COR-L47 (cell line): ENCODE measurements at regions not wholly inside any gene's neighbourhood (a gene's known extent, or its start where the extent isn't known, plus 50 kb on each side); places are given as distances from the start of the nearest gene placed in this dataset.
A peak's percentile ranks its signal among the peaks of the same experiment; 100 is the strongest.
"Not testable (repeated sequence)": the region's sequence is repeated elsewhere in the genome, so short reads cannot be mapped to it uniquely, and the experiment has no call there.

Experiments used
- DNase-seq: peaks from one replicate; lab custom pipeline; 2025; lab: John Stamatoyannopoulos, UW

DNA sequence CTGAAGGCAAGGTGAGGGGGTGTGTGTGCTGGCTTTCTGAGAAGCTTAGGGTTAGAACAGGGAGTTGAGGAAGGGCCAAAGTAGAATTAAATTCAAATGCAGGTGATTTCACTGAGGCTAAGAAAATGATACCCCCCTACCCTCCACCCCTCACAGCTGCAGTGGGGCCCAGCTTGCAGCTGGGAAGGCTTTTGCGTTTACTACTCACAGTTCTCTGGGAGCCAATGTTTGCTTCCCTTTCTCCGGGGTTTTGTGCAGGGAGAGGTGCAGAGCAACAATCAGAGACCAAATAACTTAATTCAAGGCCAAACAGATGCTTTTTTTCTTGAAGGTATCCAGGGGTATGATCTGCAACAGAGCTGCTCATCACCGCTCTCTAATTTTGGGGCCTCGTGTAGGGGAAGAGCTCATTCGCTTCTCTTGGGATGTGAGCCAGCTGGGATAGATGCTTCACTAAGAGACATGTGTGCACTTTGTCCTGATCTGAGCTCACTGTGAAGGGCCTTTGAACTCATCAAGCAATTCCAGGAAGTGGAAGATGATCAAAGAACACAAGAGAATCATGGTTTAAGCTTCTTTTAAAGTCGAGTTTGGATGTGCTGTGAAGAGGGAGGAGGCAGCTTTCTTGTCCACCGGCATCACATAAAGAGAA, 122.7 kb upstream of the C1GALT1C1 start:
- DNase-seq = no peak

DNA sequence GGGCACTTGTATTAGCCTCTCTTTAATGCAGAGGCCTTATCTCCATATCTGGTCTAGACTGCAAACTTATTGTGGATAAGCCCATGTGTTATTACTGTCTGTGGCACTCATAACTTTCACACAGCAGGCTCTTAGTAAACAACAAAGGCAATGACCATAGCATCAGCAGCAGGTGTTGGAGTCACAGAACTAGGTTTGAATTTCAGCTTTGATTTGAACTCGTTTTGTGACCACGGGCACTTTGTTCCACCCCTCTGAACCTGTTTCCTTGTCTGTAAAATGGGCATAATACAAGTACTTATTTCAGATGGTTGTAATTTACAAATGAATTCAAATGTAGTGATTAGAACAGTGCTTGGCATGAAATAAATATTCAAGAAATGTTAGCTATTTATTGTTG, 121.8 kb upstream of the C1GALT1C1 start:
- no peak for DNase-seq

DNA sequence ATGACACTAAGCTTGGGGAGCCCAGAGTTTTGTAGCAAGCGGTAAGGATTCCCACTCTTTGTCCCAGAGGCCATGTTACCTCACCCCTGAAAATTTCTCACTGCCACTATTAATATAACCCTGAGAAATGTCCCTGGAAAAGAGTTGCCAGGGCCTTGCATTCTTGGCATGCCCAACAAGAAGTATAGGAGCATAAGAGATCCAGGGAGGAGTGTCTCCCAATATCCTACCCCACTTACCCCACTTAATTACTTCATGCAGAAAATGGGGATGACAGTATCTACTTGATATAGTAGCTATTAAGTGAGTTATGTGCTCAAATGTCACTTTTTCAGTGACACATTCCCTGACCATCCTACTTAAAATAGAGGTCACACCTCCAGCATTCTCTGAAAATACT, 120.5 kb upstream of the C1GALT1C1 start:
- DNase-seq = no peak

DNA sequence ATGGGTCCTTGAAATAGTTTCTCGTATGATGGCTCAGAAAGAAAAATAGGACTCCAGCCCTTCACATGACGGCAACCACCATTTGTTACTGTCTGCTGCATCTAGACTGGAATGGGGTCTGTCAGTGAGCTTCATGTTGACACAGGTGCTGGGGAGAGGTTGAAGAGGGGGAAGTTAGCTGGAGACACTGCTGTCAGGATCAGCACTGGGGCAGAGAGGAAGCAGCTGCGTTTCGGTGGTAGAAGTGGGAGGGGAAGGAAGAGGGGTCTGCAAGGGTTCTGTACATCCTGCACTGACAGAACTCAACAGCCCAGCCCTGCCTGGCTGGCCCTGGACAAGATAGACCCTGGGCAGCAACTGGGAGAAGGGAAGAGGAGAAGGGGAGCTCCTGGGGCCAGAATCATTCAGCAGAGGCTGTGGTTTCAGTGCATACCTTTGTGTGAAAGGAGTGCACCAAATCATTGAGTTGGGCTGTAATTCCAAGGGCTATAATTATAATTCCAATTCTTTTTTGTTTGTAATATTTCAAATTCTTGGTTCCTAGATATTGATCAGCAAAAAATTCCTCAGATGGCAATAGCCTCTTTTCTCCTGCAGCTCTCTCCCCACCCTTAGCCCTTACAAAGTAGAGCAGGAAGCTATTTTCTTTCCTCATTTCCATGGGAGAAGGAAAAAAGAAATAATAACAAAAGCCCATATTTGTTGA, 119.4 kb upstream of the C1GALT1C1 start:
- DNase-seq = peak; percentile 5

DNA sequence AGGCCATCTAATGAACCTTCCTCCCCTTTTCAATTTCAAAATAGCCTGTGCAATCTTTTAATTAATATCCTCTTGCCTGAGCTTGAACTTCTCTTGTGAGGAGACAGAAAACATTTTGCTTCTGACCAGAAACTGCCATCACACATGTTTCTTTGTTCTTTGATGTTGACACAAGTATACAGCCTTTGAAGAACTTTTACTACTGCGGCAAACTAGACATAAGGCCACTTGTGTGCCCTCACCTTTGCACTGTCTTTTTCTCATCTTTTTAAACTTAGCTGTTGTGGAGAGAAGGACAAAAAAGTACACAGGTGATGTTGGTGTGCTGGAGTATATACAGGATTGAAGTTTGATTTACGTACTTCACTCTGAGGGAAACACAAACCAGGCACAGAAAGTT, 116.3 kb upstream of the C1GALT1C1 start:
- DNase-seq = no peak

DNA sequence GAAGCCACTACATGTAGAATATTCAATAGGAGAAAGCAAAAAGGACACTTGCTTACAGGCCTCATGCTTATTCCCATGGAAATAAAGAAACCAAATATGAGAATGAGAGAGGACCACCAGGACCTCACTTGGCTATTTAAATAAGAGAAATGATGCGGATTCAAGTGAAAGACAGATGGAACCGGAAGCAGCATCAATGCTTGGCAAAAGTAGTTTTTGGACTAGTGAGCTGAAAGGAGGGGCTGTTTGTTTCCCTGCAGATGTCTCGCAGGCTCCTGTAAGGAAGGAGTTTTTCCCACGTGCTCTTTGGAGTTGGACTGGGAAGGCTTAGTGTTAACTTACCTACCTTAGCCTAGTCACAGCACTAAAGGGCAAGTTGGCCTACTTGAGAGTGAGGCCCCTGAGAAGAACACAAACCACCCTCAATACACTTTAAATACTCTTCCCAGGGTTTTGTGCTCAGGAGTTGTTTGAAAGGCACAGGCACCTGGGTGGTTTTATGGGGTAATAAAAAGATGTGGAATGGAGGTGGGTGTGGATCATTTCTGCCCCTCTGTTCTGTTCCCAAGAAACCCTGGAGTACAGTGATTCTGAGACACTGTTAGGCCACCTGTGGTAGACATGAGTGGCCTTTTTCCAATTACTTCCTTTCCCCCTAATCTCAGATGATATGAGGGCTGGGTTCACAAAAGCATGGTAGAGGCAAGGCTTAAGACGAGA, 113.3 kb upstream of the C1GALT1C1 start:
- DNase-seq = no peak

DNA sequence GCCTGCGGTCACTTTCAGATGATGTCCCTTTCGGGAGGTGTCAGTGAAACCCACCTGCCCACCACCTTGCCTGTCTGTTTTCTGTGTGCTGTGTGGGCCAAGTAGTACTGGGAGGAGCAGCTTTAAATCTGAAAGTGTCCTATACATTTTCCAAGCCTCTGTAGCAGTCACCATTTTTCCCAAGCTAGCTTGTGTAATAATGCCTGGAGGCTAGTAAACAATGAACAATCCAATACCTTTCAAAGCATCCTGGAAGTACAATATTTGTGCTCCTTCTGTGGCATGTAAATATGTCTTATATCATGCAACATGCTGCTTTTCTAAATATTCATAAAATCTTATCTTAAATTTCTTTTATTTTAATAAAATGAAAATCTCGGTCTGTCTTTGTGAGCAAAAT, 111.6 kb upstream of the C1GALT1C1 start:
- DNase-seq = no peak

DNA sequence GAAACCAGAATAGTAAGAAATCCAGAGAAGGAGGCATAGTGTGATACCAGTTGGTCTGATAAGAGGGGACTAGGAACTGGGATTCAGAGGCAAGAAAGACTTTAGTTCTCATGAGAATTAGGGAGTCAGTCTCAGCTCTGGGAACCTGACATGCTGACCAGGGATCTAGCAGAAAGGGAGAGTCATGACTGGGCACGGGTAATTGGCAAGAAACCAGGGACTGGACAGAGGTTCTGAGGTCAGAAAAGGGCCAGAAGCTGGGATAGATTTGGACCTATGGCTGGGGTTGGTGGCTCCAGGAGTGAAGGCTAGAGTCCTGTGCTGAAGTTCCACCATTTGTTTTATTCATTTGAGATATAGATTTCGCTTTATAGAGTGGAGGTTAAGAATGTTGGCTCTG, 110.2 kb upstream of the C1GALT1C1 start:
- DNase-seq = no peak

DNA sequence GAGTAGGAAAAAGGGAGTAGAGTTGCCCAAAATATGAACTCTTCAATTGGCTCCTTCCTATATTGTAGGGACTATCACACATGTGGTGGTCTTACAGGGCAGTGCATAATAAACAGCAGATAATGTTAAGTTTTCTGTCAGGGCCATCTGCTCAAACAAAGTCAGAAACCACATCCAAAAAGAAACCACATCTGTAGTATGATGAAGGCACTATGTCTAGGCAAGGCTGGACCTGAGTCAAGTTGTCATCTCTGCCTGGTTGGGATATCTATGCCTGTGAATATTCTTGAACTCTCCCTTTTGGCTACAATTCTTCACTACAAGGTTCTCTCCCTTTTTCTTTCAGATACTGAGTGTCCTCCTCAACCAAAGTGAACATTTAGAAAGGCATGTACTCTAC, 109.4 kb upstream of the C1GALT1C1 start:
- no peak for DNase-seq

DNA sequence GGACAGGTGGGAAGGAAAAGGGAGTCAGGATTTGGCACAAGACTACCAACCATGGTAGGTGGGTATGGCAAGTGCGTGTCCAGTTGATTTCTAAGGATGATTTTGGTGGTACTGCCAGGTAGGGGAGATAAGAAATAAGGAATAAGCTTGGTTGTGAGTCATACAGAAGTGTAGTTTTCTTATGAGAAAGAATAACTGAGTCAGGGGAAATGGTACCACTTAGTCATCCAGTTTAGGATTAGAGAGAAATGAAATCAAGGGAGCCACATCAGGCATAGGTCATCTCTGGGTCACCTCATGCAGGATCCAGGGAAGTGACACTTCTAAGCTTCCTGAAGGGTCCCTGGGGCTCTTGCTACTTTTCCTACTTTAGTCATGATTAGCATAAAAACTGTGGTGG, 107.1 kb upstream of the C1GALT1C1 start:
- no peak for DNase-seq

DNA sequence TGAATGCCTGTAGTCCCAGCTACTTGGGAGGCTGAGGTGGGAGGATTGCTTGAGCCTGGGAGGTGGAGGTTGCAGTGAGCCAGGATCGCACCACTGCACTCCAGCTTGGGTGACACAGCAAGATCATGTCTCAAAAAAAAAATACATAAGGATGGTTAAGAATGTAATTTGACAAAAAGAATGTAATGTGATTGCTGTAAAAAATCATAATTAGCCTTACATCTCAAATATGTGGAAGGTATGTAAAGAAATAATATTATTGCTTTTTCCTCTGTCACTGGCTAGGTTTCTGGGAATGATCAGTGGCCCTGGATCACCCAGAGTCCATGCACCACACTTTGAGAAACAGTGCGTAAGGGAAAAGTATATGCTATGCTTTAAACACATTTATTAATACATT, 106.1 kb upstream of the C1GALT1C1 start:
- no peak for DNase-seq

DNA sequence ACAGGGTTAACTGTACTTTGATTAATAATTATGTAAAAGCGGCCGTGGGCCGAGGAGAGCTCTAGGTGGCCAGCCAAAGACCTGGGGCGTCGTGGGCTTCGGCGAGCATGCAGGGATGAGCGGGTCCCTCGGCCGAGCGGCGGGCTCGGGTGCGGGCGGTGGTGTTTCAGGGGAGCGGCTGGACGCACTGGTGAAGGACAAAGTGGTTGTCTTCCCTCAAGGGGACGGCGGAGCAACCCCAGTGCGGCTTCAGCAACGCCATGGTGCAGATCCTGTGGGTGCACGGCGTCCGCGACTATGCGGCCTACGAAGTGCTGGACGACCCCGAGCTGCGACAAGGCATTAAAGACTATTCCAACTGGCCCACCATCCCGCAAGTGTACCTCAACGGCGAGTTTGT, 103.0 kb upstream of the C1GALT1C1 start:
- no peak for DNase-seq

DNA sequence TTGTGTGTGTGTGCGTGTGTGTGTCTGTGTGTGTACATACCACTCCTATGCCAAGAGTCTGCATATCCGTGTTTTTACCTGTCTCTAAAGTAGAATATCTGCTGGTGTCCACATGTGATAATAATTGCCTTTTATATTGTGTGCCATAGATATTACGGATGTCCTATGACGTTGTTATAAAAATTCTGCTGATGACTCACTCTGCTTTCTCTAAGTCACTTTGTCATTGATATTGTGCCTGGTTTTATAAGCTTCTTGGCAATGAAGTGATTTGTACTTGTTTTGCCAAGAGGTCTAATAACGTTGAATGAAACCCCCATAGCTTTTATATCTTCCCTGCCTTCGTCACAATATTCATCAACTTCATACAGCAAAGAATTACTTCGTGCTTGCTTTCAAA, 102.6 kb upstream of the C1GALT1C1 start:
- no peak for DNase-seq

DNA sequence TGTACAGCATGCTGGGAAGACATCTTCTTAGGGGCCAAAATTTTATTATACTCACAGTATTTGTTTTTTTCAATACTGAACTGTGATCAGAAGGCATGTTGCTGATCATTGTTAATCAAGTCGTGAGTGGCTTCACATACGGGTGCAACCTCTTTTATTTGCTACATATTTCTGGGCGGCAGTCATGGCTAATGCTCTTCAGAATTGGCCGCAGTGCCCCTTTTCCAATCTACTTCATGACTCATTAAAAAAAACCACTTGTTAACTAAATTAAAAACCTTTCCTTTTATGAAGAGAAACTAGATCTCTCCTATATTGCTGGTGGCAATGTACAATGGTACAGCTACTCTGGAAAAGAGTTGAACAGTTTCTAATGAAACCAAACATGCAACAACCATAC, 101.5 kb upstream of the C1GALT1C1 start:
- no peak for DNase-seq

DNA sequence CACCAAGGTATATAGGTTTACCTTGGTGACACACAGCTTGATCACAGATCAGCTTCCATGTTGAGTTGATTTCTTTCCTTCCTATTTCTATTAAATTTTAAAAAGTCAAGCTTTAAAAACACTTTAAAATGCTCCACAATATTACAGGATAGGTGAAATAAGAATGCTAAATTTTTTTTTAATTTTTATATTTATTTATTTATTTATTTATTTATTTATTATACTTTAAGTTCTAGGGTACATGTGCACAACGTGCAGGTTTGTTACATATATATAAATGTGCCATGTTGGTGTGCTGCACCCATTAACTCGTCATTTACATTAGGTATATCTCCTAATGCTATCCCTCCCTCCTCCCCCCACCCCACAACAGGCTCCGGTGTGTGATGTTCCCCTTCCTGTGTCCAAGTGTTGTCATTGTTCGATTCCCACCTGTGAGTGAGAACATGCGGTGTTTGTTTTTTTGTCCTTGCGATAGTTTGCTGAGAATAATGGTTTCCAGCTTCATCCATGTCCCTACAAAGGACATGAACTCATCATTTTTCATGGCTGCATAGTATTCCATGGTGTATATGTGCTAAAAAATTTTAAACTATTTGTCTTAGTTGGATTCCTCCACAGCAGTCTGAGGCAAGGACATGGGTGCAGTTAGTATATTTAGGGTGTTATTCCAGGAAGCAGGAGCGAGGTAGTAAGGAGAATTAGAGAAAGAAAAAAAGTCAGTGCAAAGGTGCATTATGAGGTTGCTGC, 99.8 kb upstream of the C1GALT1C1 start:
- not testable (repeated sequence) for DNase-seq

DNA sequence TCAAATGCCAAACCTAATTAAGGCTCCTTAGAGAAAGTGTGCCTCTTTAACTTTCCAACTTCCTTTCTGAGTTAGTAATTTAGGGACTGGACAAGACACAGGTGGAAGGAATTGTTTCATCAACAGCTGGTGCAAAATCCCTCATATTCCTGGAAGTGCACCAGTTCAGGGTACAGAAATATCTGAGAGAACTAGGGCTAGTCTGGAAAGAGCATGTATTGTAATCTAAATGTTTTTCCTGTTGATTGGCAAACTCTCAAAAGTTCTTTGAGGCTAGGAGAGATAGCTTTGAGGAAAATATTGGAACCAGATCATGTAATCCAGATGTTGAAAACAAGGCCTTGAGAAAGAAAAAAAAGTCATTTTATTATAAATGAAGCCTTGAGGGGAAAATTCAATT, 98.1 kb upstream of the C1GALT1C1 start:
- DNase-seq = no peak

DNA sequence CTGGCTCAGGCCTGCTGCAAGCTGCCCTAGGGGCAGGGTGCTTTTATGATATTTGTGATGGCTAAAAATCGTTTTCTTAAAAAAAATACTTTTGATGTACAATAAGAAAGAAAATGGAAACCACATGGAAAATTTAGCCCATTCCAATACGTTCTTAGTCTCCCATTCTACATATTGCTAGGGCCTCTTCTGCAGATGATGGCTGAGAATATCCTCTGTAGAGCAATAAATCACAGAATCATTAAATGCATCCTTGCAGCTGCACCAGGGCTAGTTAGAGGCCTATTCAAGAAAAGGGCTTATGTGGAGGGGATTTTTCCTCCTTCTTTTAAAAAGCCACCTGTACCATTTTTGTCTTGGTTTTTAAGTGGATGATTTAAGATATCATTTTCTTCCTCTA, 97.6 kb upstream of the C1GALT1C1 start:
- DNase-seq = no peak

DNA sequence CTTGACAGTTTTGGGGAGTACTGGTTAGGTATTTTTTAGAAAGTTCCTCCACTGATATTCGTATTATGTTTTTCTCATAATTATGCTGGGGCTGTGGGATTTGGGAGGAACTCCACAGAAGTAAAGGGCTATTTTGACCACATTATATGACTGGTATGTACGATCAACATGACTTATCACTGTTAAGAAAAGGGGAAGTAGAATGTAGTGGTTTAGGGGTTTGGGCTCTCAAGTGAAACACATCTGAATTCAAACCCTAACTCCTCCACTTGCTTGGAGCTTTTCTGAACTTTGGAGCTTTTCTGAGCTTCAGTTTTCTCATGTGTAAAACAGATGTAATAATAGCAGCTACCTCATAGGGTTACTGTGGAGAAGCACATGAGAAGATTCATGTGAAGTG, 96.4 kb upstream of the C1GALT1C1 start:
- DNase-seq = no peak

DNA sequence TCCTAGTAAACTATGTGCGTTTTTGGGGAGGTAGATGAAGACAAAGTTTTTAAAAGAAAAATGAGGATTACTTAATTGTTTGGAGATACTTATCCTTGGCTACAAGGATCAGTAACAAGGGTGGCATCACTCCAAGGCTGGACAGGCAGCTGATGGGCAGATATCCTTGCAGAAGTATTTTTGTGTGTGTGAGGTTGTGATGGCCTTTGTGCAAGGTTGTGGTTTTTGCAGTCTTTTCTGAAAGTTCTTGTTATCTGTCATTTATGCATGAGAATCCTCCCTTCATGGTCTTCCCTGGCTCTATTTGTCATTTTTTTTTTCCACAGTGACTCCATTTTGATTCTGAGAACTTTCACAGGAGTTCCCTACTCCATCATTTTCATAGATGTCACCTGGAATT, 96.0 kb upstream of the C1GALT1C1 start:
- no peak for DNase-seq

DNA sequence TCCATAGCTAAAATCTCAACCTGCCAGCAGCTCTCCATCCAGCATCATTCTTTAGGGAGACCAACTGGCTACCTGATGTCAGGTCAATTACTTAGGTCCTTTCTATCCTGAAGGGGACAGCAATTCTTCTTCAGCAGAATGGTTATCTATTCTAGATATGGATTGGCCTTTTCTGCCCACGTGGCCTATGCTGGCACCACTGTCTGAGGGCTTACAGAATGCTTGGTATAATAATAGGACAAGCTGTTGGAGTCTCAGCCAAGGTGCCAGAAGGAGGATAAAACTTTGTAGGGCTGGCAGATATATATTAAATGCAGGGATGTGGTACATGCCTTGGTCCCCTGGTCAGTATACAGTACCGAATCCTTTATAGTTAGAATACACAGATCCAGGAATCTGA, 89.8 kb upstream of the C1GALT1C1 start:
- no peak for DNase-seq

DNA sequence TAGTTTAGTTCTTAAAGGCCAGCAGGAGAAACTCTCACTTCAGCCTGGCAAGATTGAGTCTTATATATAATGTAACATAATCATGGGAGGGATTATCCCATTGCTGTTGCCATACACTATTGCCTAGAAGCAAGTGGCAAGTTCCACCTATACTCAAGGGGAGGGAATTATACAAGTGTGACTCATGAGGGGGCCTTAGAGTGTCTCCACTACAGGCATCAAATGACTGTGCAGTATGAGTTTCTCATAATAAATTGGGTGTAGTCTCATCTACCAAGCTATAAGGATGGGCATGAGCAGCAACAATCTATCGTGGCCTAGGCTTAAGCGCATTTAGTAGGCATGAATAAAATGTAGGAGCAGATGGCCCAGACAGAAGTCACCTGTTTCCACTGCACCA, 89.1 kb upstream of the C1GALT1C1 start:
- DNase-seq = no peak

DNA sequence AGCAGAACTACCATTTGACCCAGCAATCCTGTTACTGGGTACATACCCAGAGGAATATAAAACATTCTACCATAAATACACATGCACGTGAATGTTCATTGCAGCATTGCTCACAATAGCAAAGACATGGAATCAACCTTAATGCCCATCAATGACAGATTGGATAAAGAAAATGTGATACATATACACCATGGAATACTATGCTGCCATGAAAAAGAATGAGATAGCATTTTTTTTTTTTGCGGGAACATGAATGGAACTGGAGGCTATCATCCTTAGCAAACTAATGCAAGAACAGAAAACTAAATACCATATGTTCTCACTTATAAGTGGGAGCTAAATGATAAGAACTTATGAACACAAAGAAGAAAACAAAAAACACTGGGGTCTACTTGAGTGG, 72.5 kb upstream of the C1GALT1C1 start:
- DNase-seq = not testable (repeated sequence)

DNA sequence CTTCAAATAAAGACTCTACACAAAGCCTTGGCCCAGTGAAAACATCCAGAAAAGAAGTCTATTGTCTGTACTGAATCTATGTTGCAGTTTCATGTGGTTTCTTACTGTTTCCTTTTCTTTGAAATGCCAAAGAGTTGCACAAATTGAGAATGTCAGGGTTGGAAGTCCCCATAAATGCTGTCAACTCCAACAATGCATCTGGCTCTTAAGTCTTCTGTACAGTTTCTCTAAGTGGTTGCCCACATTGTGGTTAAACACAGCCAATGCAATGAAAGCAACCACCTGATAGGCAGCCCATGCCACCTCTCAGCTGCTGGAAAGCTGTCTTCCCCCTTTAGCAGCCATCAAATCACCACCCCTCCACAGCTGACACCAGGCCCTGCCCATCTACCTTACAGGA, 67.2 kb upstream of the C1GALT1C1 start:
- no peak for DNase-seq
